CD4-positive, alpha-beta T cell treated with Interleukin-15 for 1 hour (primary cell): ENCODE measurements at regions not wholly inside any gene's neighbourhood (a gene's known extent, or its start where the extent isn't known, plus 50 kb on each side); places are given as distances from the start of the nearest gene placed in this dataset.
"Not testable (repeated sequence)": the region's sequence is repeated elsewhere in the genome, so short reads cannot be mapped to it uniquely, and the experiment has no call there.

ENCODE experiments used
- DNase-seq: peaks from one replicate; pipeline ENCODE4 v3.0.0-alpha.2; 2020

GRCh38 chr3:187533797-187534196 is 136.4 kb downstream of the SST start:
- no peak for DNase-seq

- DNase-seq: no peak
Observed at GRCh38 chr3:187531831-187532230, 138.4 kb downstream of the SST start.

GRCh38 chr3:187522890-187523289 is 147.3 kb downstream of the SST start:
- no peak for DNase-seq

- no peak for DNase-seq
Observed at GRCh38 chr3:187522293-187522692, 147.9 kb downstream of the SST start.

DNA sequence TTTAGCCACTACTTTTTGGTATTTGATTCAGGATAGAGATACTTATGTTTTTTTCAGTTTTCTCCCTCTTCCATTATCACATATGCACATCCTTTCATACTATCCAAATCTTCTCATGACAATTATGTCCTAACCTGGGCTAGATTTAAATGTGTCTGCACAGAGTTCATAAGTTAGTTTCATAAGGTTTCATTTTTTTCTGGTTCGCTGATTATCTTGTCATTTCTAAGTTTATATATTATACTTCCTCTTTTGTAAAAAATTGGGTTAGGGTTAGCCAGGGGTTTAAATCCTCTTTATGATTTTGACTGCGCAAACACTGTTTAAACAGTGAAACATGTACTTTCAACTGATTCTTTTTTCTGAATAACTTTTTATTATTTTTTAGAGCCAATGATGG is 148.6 kb downstream of the SST start:
- no peak for DNase-seq

DNA sequence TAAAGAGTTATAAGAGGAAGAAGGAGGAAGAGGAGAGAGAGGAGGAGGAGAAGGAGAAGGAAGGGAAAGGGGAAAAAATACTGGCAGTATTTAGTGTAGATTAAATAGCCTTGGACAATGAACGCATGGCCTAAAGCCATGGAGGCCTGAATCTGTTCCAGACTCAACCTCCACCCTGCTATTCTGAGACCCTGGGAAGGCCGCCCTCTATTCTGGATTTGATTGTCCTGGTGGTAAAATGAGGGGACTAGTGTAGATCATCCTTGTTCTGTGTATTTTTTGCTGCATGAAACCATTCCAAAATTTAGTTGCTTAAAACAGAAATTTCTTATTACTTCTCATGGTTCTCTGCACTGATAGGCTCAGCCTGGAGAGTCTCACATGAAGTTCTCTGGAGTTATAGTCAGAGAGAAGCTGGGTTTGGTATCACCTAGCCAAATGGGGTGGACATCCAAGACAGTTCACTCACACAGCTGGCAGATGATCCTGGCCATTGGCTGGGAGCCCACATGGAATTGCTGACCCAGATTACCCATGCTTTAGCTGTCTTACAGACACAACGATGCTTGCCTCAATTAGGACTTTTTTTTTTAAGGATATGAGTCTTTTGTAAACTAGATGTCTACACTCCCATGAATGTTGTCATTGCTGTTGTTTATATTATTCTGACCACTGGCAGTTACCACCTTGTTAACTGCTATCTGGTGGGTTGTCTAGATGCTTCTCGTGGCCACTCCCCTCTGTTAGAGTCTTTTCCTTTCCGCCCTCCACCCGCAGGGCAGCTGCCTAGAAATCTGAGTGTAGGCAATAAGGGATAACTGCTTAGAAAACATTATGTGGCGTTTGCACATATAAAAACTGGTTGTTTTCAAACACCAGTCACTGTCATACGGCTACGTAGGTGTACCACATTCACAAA is 149.9 kb downstream of the SST start:
- DNase-seq: no peak

- no peak for DNase-seq
Observed at GRCh38 chr3:187519428-187519890, 150.7 kb downstream of the SST start.

DNA sequence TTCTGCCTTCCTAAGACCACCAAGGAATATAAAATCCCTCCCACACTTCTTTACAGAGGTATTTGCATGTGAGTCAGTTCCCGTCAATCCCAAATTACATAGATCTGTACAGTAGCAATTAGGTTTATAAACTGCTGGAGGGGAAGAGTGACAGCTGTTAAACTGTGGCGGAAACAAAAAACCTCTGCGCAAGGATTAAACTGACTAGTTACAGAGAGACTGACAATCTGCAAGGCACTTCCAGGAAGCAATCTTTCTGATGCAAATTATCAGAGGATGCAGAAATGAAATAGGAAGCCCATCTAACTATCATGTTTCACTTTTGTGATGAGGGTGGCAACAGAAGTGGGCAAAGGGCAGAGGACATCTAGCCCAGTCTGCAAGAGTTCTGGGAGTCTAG is 150.4 kb downstream of the RTP4 start:
- no peak for DNase-seq

GRCh38 chr3:187518207-187518606 is 150.0 kb downstream of the RTP4 start:
- DNase-seq: no peak

GRCh38 chr3:187516446-187517185 is 148.4 kb downstream of the RTP4 start:
- no peak for DNase-seq

- DNase-seq: no peak
Observed at GRCh38 chr3:187507905-187508304, 139.7 kb downstream of the RTP4 start.

DNA sequence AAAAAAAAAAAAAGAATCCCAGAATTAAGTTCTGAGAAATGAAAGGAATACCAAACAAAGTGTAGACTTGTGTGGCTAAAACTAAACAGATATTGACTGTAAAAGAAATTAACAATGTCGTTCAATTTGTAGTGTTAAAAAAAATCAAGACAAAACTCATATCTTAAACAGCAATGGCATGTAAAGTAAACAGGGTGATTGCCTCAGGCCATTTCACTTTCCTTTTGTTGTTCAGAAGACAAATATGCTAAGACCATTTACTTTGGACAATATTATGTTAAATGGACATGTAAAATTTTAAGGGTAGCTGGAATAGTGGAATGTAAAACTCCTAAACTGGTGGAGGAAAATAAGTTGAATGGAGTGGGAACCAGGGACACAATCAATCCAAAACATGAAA is 139.1 kb downstream of the RTP4 start:
- no peak for DNase-seq

GRCh38 chr3:187504435-187504834 is 136.2 kb downstream of the RTP4 start:
- DNase-seq: no peak

DNA sequence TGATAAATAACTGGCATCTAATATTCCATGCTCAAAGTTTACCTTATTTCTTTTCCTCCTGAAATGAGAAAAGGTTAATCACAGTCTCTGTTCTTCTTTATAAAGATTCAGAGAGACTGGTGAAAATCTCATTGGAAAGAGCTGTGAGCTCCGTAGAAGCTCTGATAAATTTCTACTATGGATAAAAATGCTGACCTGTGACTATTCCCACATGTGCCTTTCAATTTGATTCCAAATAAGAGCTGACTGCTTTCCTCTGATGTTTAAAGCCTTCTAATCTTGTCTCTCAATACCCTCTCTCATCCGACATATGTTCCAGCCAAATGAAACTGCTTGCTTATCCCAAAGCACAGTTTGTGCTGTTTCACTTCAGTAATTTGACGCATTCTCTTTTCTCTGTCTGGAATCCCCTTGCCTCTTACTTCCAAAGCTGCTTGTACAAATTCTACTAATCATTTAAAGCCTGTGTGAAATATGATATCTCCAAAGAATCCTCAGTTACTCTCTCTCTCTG is 130.1 kb downstream of the RTP4 start:
- DNase-seq: no peak

DNA sequence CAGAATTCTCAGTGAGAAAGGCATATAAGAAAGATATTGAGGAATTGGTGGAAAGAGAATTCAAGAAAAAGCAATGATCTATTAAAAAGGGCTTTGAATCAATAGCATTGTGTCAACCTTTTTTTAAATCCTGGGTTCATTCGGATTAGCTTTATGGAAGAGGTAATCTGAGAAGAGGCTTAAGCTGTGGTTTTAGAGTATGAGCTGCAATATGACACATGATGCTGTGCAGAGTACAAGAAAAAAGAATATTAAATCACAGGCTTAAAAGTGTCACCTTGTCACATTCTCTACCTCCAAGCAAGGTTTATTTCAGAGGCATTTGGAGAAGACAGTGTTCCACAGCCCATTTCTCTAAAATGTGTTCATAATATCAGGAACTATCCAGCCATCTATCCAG is 128.9 kb downstream of the RTP4 start:
- no peak for DNase-seq

DNA sequence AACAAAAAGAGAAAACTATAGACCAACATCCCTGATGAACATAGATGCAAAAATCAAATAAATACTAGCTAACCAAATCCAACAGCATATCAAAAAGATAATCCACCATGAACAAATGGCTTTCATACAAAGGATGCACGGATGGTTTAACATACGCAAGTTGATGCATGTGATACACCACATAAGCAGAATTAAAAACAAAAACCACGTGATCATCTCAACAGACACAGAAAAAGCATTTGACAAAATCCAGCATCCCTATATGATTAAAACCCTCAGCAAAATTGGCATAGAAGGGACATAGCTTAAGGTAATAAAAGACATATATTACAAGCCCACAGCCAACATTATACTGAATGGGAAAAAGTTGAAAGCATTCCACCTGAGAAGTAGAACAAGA is 125.9 kb downstream of the RTP4 start:
- DNase-seq: not testable (repeated sequence)

GRCh38 chr3:187491371-187491770 is 123.2 kb downstream of the RTP4 start:
- no peak for DNase-seq

GRCh38 chr3:187490366-187490765 is 122.2 kb downstream of the RTP4 start:
- DNase-seq: no peak

GRCh38 chr3:187484547-187485295 is 116.5 kb downstream of the RTP4 start:
- DNase-seq: no peak

GRCh38 chr3:187481426-187481825 is 113.2 kb downstream of the RTP4 start:
- no peak for DNase-seq

DNA sequence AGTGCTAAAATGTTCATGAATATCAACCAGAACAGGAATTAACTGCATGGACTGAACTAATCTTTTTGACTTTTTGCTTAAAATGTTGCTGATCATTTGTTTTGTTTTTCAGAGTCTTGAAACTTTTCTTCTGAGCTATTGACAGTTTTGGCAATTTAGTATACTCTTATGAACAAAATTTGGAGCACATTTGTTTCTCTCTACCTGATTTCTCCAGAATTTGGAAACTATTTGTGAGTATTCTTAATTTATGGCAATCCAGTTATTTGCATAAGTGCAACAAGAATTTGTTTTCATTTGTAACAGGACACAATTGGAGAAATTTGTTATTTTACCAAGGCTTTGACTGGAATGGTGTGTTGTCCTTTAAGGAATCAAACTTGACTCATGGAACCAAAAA is 107.4 kb downstream of the RTP4 start:
- not testable (repeated sequence) for DNase-seq

DNA sequence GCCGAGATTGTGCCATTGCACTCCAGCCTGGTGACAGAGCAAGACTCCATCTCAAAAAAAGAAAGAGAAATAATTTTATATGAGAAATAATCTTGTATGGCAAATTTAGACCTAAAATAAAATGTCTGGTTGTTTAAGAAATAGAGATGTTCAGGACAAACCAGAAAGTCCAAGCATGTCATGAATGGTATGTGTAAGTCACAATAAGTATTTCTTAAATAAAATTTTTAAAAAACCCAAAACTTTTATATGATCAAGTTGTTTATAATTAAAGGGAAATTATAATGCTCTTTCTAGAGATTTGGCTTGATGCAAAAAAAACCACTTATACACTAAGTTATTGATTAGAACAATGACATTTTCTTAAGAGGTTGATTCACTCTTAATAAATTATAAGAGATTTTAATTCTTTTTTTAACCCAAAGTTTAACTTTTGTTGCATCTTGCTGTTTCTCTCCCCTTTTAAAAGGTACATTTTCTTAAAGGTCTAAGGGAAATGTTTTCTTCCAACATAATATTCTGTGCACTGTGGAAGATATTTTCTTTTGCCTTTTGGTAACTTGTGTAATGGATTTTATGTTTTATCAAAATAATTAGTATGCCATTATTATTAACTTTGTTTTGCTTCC is 105.7 kb downstream of the RTP4 start:
- no peak for DNase-seq

- not testable (repeated sequence) for DNase-seq
Observed at GRCh38 chr3:187466306-187466705, 98.1 kb downstream of the RTP4 start.
